ENCODE measurements at regions not wholly inside any gene's neighbourhood (a gene's known extent, or its start where the extent isn't known, plus 50 kb on each side); places are given as distances from the start of the nearest gene placed in this dataset.
A peak's percentile ranks its signal among the peaks of the same experiment; 100 is the strongest.

GRCh38 chr16:65406116-65406515, 284.3 kb upstream of the CDH11 start:
- H3K4me3 ChIP-seq (ENCODE audit: low read depth, low read length): no peak overlapping the region
- DNase-seq (ENCODE audit: low read depth): no peak
- TF ChIP-seq, protein P1, sequence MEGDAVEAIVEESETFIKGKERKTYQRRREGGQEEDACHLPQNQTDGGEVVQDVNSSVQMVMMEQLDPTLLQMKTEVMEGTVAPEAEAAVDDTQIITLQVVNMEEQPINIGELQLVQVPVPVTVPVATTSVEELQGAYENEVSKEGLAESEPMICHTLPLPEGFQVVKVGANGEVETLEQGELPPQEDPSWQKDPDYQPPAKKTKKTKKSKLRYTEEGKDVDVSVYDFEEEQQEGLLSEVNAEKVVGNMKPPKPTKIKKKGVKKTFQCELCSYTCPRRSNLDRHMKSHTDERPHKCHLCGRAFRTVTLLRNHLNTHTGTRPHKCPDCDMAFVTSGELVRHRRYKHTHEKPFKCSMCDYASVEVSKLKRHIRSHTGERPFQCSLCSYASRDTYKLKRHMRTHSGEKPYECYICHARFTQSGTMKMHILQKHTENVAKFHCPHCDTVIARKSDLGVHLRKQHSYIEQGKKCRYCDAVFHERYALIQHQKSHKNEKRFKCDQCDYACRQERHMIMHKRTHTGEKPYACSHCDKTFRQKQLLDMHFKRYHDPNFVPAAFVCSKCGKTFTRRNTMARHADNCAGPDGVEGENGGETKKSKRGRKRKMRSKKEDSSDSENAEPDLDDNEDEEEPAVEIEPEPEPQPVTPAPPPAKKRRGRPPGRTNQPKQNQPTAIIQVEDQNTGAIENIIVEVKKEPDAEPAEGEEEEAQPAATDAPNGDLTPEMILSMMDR (IDR thresholded peaks at IDR 0.05; ENCODE audit: insufficient read depth, low read length): no peak

DNA sequence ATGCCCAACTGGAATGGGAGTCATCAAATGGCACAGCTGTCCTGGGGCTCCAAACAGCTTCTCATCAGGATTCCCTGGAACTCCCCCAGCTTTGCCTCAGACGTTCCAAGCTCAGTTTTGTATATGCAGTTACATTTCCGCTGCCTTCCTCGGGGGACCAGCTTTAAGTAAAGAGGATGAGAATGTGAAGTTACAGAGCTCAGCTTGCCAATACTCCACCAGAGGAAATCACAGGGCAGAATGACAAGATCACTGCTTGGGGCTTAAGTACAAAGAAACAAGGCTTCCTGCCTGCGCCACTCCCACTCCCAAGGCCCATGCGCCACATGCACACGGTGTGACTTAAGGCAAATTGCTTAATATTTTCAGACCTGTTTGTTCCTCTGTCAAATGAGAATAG, 272.4 kb upstream of the CDH11 start:
- H3K4me3 ChIP-seq (ENCODE audit: low read depth, low read length): no peak overlapping the region
- DNase-seq (ENCODE audit: low read depth): no peak
- TF ChIP-seq, protein P1 (IDR thresholded peaks at IDR 0.05; ENCODE audit: insufficient read depth, low read length): no peak

- DNase-seq (ENCODE audit: low read depth): no peak
- H3K4me3 ChIP-seq (ENCODE audit: low read depth, low read length): no peak overlapping the region
- TF ChIP-seq, protein P1 (IDR thresholded peaks at IDR 0.05; ENCODE audit: insufficient read depth, low read length): no peak
Observed at GRCh38 chr16:65392806-65393565, 271.1 kb upstream of the CDH11 start.

GRCh38 chr16:65388592-65388991, 266.7 kb upstream of the CDH11 start:
- H3K4me3 ChIP-seq (ENCODE audit: low read depth, low read length): no peak overlapping the region
- peak; percentile 62 for DNase-seq (ENCODE audit: low read depth)
- TF ChIP-seq, protein P1 (IDR thresholded peaks at IDR 0.05; ENCODE audit: insufficient read depth, low read length): no peak

- no peak for DNase-seq (ENCODE audit: low read depth)
- TF ChIP-seq, protein P1 (IDR thresholded peaks at IDR 0.05; ENCODE audit: insufficient read depth, low read length): no peak
- no peak overlapping the region for H3K4me3 ChIP-seq (ENCODE audit: low read depth, low read length)
Observed at GRCh38 chr16:65386672-65387071, 264.8 kb upstream of the CDH11 start.

DNA sequence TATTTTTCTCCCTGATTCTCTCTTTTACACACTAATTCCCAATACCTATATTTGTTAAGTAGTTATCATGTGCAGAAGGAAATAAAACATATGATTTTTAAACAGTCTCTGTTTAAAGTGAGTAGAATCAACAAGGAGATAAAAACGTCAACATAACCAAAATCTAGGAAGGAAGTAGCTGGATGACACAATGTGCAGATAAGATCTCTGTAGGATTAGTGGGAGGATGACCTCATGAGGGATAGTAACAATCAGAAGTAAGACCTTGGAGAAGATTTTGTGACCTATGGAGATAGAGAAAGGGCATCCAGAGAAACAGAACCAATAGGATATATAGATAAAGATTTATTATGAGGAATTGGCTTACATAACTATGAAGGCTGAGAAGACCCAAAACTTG, 262.6 kb upstream of the CDH11 start:
- no peak overlapping the region for H3K4me3 ChIP-seq (ENCODE audit: low read depth, low read length)
- DNase-seq (ENCODE audit: low read depth): peak; percentile 19
- TF ChIP-seq, protein P1 (IDR thresholded peaks at IDR 0.05; ENCODE audit: insufficient read depth, low read length): no peak

GRCh38 chr16:65377195-65377594, 255.3 kb upstream of the CDH11 start:
- TF ChIP-seq, protein P1 (IDR thresholded peaks at IDR 0.05; ENCODE audit: insufficient read depth, low read length): no peak
- DNase-seq (ENCODE audit: low read depth): peak; percentile 15
- H3K4me3 ChIP-seq (ENCODE audit: low read depth, low read length): no peak overlapping the region

Measured in fibroblast of the aortic adventitia (primary cell).